AG04449 (cell line): ENCODE measurements at regions not wholly inside any gene's neighbourhood (a gene's known extent, or its start where the extent isn't known, plus 50 kb on each side); places are given as distances from the start of the nearest gene placed in this dataset.

ENCODE experiments used
- CTCF ChIA-PET: fragments of 350-600 bp; formaldehyde crosslinking; extraction: SDS; loops from one replicate; lab custom pipeline; 2021; ENCODE audit warnings: antibody characterized with exemption; lab: Yijun Ruan, JAX
- POLR2A ChIA-PET: fragments of 400-600, 350-600 bp; formaldehyde crosslinking; extraction: SDS; loops from one replicate; lab custom pipeline; 2020; ENCODE audit warnings: antibody characterized with exemption, inconsistent platforms; lab: Yijun Ruan, JAX
- DNase-seq: peaks from one replicate; pipeline ENCODE4 v3.0.0-alpha.2; 2010; ENCODE audit warnings: low read depth, low spot score
- H3K4me3 ChIP-seq: 2 replicates; pipeline ENCODE4 v1.5.1; 2011; ENCODE audit warnings: low read depth, mild to moderate bottlenecking, control low read depth, low read length
- TF ChIP-seq, protein P1 (sequence below): IDR thresholded peaks from one replicate; pipeline ENCODE4 v1.5.1; 2011; ENCODE audit warnings: mild to moderate bottlenecking, moderate library complexity, low read length, control low read depth, inconsistent platforms; ENCODE audit not compliant: insufficient read depth; ENCODE audit errors: missing control alignments

DNA sequence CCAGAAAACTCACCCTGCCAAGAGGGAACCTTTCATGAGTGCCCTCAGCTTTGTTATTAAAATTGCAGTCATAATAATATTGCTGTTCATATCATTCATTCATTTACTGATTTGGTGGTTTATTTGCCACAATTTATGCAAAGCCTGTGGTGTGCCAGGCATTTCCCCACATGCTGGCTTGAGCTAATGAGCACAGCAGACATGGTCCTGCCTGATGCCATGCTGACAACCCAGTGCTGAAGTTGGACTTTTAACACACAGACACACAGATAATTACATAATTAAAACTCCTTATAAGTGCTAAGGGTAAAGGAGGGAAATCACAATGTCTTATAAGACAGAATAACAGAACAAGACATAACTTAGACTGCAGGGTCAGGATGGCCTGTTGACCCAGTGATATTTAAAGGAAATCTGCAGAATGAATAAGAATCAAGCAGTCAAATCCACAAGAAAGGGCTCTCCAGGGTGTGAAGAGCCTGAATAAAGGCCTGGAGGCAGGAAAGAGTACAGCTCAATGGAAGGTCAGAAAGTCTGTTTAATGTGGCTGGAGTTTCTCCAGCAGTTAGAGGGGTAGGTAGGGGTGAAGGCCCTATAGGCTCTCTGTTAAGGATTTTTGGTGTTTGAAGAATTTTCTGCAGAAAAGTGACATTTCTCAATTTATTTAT, 196.9 kb upstream of the CDH11 start:
- DNase-seq: no peak
- ChIA-PET POLR2A (interaction anchor here (1.4 kb wide), 1 partner anchor 17 kb away, joined by 3 read pairs; no protein-coding TSS in a partner anchor), CTCF (no interaction called here)
- no peak overlapping the region for H3K4me3 ChIP-seq
- TF ChIP-seq, protein P1, sequence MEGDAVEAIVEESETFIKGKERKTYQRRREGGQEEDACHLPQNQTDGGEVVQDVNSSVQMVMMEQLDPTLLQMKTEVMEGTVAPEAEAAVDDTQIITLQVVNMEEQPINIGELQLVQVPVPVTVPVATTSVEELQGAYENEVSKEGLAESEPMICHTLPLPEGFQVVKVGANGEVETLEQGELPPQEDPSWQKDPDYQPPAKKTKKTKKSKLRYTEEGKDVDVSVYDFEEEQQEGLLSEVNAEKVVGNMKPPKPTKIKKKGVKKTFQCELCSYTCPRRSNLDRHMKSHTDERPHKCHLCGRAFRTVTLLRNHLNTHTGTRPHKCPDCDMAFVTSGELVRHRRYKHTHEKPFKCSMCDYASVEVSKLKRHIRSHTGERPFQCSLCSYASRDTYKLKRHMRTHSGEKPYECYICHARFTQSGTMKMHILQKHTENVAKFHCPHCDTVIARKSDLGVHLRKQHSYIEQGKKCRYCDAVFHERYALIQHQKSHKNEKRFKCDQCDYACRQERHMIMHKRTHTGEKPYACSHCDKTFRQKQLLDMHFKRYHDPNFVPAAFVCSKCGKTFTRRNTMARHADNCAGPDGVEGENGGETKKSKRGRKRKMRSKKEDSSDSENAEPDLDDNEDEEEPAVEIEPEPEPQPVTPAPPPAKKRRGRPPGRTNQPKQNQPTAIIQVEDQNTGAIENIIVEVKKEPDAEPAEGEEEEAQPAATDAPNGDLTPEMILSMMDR: no peak

DNA sequence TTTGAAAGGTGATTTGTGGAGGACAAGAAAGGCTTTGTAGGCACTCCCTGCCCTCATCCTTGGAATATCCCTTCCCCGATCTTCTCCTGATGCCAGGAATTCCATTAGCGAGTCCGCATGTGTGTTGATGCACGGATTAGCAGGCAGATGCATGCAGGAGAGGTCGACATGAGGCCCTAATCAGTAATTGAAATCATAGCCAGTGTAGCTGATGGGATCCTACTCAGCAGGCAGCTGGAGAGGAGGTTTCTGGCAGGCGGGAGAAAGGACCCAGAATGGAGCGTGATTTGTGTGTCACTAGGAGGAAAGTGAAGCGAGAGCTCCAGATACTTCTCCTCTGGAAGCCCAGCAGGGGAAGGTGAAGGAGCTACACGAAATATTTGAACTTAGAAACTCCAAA, 196.3 kb upstream of the CDH11 start:
- CTCF ChIA-PET: no interaction called here
- TF ChIP-seq, protein P1: no peak
- POLR2A ChIA-PET: interaction anchor here (1.4 kb wide), 1 partner anchor 18 kb away, joined by 3 read pairs; no protein-coding TSS in a partner anchor
- DNase-seq: no peak
- H3K4me3 ChIP-seq: no peak overlapping the region

DNA sequence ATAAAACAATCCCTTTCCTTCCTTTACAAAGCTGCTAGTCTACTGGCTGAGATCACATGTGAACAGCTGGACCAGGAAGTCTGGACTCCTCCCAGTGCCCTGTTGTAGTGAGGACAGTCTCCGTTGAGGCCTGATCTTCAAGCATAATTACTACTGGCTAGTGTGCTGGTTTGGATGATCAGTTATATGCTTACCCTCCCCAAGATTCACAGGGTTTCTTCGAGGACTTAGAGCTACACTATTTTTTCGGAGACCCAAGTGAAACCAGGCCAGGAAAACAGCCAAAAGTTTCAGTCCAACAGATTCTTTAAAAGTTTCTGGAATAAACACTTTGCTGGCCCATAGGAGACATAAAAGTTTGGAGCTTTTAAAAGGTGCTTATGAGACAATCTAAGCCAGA, 194.9 kb upstream of the CDH11 start:
- no peak overlapping the region for H3K4me3 ChIP-seq
- DNase-seq: no peak
- CTCF ChIA-PET: no interaction called here
- POLR2A ChIA-PET: interaction anchor here (0.9 kb wide), 1 partner anchor 194 kb away, joined by 3 read pairs; no protein-coding TSS in a partner anchor
- TF ChIP-seq, protein P1: no peak

DNA sequence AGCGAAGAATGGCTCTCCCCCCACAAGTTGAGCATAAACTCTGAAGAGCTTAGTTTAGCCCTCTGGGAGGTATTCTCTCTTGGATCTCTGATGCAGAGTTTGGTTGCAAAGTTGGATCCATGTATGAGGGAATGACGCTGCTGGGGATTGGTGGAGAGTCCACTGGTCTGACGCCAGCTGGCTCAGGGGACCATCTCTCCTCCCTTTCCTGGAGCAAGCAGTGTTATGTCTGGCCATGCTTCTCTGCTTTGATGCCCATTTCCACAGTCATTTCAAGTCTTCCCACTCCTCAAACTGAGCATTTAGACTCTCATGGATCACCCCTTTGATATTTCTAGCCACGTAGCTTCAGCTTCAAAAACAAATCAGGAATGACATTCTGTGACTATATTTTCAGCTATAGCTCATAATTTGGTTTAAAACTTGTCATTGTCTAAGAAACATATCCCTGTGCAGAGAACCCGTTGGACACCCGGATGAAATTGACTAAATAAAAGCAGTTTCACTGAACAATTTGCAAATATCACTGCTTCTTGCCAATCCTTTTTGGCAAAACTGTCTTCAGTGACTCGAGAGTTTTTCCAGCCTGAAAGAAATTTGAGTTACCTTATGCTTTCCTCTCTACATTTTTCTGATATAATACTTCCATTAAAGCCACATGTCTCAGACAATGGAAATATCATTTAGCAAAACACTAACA, 193.4 kb upstream of the CDH11 start:
- no peak overlapping the region for H3K4me3 ChIP-seq
- TF ChIP-seq, protein P1: no peak
- no peak for DNase-seq
- ChIA-PET CTCF (no interaction called here), POLR2A (no interaction called here)

DNA sequence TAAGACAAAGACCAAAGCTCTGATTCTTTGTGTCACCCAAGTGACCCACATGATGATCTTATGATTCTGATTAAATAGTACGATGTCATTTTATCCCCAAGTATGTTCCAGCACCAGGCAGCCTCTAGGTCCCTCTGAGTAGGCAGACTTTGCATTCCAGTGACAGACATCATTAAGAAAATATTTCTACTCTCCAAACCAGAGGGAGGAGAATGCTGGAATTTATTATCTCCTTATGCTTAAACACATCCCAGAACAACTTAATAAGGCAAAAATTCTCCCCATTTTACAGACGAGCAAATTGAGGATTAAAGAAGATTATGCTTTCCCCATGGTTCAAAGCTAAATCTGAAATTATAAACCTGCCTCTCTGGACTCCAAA, 192.8 kb upstream of the CDH11 start:
- TF ChIP-seq, protein P1: no peak
- POLR2A ChIA-PET: no interaction called here
- DNase-seq: no peak
- CTCF ChIA-PET: no interaction called here
- H3K4me3 ChIP-seq: no peak overlapping the region

DNA sequence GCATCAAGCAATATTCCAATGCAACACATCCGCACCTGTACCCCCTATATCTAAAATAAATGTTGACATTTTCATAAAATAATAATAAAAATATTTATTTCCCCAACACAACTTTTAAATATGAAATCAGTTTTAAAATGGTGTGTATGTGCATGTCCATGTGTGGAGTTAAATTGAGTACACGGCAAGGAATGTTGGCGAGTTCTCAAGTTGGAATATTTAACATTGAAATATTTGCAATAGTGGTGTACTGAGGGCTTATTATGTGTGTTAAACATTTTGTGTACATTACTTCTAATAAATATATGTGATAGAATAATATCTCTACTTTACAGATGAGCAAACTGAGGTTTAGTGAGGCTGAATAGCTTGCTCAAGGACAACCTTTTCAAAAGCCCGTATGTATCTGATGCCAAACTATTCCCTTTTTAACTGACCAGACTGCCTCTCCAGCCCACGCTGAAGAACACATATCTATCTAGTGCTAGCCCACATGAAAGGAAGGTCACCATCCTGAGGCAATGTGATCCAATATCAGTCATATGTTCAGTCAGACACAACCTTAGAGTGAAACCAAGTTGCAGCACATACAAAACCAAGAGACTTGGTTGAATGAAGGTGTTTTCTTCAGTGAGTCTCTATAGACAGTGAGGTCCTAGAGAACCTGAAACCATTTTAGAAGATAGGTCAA, 192.2 kb upstream of the CDH11 start:
- DNase-seq: no peak
- TF ChIP-seq, protein P1: no peak
- H3K4me3 ChIP-seq: no peak overlapping the region
- ChIA-PET CTCF (no interaction called here), POLR2A (interaction anchor here (2.3 kb wide), 1 partner anchor 192 kb away, joined by 7 read pairs; no protein-coding TSS in a partner anchor)
